ENCODE measurements at regions not wholly inside any gene's neighbourhood (a gene's known extent, or its start where the extent isn't known, plus 50 kb on each side); places are given as distances from the start of the nearest gene placed in this dataset.

GRCh38 chr6:153602401-153602800, 436.6 kb upstream of the OPRM1 start:
- TF ChIP-seq ZC3H10 (CRISPR knock-in tag; IDR thresholded peaks at IDR 0.05) (no peak), TOX (CRISPR knock-in tag; IDR thresholded peaks at IDR 0.05; ENCODE audit: borderline replicate concordance) (no peak), CREB5 (CRISPR knock-in tag; IDR thresholded peaks at IDR 0.05; ENCODE audit: low read depth) (no peak), PPARA (CRISPR knock-in tag; IDR thresholded peaks at IDR 0.05; ENCODE audit: borderline replicate concordance) (no peak), CSRNP3 (CRISPR knock-in tag; IDR thresholded peaks at IDR 0.05) (no peak), TCF4 (CRISPR knock-in tag; IDR thresholded peaks at IDR 0.05; ENCODE audit: borderline replicate concordance) (no peak), BACH2 (CRISPR knock-in tag; IDR thresholded peaks at IDR 0.05; ENCODE audit: borderline replicate concordance) (no peak), PATZ1 (CRISPR knock-in tag; IDR thresholded peaks at IDR 0.05; ENCODE audit: borderline replicate concordance) (no peak), RARB (CRISPR knock-in tag; IDR thresholded peaks at IDR 0.05) (no peak), ZFP3 (CRISPR knock-in tag; IDR thresholded peaks at IDR 0.05) (no peak), ISL1 (CRISPR knock-in tag; IDR thresholded peaks at IDR 0.05) (no peak), CSDC2 (CRISPR knock-in tag; IDR thresholded peaks at IDR 0.05) (no peak), SNAI2 (CRISPR knock-in tag; IDR thresholded peaks at IDR 0.05) (no peak)
